Amygdala (tissue), 56 donors: ENCODE measurements at regions not wholly inside any gene's neighbourhood (a gene's known extent, or its start where the extent isn't known, plus 50 kb on each side); places are given as distances from the start of the nearest gene placed in this dataset.

ENCODE experiments used
- DNase-seq, 56 donors: peaks; one replicate each; lab custom pipeline; 2025; lab: John Stamatoyannopoulos, UW

DNA sequence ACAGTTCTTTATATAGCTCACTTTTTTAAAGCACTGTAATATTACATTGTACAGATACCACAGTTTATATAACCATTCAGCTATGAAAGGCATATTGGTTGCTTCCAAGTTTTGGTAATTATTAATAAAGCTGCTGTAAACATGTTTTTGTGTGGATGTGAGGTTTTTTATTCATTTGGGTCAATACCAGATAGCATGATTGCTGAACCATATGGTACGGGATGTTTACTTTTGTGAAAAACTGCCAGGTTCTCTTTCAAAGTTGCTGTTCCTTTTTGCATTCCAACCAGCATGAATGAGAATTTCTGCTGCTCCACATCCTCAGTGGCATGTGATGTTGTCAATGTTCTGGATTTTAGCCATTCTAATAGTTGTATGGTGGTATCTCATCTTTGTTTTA, 439.6 kb upstream of the NMUR2 start:
- DNase-seq, result no peak

DNA sequence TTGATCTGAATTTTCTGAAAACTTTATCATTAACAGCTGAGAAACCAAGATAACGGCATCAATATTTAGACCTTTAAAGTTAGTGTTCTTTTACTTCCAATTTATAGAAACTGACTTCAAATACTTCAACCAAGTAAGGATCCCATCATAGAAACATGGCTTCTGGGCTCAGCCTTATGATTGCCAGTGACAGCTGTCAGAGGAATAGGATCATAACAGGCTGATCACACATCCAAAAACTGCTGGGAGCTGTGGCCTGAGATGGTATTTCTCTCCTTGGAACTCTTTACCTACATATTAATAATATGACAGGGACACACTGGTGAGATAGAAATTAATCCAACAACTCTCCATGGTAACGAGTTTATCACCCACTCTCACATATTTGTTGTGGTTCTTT, 448.3 kb upstream of the NMUR2 start:
- DNase-seq, result no peak

DNA sequence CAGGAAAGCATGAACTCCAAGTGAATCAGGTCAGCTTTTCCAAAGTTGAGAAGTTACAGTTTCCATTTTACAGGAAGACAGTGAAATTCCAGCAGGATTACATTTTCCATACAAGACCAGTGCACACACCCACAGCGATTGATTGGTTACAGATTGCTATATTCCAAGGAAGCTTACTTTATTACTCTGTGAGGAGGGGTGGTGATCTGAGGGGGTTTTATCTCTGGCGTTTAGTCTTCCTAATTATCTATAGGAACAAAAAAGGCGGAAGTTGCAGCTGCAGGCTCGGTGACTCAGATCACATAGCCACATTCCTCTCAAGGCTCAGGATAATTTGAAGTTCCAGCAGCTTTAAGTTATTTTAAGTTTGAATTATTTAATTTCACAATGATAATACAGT, 450.4 kb upstream of the NMUR2 start:
- no peak for DNase-seq

DNA sequence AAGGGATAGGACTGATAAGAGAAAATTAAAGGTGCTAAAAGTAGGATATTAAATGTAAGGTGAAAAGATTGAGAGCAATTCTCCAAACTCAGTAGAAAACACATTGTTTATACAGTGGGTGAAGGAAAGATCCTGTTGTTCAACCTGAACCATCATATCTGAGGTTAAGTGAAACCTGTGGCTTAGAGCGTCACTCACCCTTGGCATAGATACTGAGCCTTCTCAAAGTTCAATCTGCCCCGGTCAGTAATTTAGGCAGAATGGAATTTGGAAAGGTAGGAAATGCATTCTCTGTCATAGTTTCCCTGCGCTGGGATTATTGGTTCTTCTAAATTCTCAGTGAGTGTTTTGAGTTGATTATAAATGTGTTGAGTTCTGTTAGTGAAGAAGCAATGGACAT, 456.2 kb upstream of the NMUR2 start:
- no peak for DNase-seq

DNA sequence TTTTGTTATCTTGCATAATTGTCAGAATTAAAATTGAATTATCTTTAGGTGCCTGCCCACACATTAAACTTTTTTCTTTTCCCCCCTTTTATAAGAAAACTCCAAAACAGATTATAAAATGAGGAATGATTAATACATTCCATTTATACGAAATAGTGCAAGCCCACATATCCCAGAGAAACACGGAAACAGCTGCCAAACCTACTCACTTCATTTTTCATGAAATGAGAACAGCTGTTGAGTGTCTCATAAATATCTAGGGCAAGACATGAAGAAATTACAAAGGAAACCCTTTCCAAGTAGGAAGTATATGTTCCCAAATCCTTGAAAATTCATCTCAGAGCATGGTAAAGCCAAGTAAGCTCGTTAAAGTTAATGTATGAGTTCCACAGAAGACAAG, 459.4 kb upstream of the NMUR2 start:
- no peak for DNase-seq

DNA sequence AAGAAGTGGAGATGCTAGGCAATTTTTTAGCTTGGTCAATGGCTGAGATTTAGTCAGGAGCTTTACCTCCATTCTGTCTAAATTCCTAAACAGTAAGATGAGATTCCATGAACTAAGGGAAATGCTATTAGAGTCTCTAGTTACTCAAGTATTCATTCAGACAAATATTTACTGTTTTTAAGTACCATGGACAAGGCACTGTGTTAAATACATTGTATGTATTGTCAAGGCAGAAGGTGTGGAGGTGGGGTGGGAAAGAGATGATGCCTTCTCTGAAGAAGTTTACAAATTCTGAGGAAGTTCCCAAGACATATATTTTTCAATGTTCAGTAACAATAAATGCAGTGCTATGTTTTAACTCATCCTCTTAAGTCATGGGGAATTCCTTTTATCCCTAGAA, 459.9 kb upstream of the NMUR2 start:
- DNase-seq, result no peak

DNA sequence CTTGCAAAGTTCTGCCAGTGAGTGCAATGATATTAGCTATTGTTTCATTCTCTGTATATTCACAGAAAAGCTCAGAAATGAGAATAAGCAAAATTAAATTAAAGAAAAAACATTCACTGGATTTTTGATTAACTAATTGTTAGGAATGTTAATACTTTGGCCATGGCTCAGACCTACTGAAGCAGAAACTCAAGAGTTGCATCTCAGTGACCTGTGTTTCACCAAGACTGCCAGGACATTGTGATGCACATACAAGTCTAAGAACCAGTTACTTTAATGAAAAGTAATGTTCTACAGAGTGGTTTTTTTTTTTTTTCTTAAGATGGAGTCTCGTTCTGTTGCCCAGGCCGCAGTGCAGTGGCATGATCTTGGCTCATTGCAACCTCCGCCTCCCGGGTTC, 464.9 kb upstream of the NMUR2 start:
- no peak for DNase-seq

DNA sequence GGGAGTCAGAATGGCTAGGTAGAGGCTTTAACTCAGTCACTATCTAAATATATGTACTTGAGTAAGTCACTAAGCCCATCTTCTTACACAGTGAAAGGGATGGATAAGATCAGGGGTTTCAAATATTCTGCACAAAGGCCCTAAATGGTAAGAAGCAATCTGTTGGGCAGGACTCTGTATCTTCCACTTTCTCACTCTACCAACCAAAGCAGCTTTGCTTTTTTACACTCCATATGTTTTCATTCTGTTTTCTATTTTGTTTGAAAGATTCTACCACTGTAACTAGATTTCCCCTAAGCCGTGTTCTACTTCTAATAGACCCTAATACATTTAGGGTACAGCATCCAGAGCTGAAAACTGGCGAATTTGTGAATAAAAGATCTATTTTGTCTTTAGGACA, 477.5 kb upstream of the NMUR2 start:
- no peak for DNase-seq

DNA sequence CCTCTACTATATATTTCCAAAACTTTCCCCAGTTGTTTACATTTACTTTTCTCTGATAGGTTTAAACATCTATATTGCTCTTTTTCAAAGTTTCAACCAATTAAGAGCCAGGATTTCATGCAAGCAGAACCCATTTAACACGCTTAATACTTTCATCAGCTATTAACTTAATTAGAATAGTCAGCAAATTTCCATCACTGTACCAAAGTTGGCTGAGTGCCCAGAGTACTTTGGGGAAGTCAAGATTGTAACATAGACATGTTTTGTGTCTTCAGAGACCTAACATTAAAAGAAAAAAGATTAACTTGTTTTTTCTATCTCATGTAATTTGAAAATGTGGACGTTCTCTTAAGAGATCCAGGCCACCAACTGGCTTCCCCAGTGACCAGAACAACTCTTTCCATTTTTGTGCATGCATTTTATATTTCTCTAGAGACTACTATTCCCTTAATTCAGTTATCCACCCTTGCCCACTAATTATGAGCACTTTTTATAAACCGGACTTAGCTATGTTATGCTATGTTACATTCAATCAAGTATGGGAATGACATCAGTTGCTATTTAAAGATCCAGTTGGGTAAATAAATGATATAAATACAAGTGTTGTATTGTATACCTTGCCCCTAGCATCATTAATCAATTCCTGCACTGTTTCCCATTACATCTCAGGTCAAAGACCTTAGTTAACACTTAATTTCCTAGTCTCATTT, 478.1 kb upstream of the NMUR2 start:
- DNase-seq, result no peak

DNA sequence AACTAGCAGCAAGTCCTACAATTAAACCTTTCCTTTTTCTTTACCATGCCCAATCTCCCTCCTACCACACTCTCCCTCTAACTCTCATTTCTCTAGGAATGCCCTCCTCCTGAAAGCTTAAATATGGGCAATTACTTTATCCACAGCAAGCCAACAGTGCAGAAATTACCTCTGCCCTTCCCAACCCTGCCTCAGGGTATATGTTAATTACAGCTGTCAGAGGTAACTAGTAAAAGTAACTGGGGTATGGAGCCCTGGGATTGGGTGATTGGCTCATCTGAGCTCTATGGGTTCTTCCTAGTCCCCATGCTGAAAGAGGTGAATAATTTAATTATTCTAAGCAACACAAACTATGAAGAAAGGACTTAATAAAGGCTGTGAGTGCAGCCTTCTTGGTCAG, 478.9 kb upstream of the NMUR2 start:
- no peak for DNase-seq

DNA sequence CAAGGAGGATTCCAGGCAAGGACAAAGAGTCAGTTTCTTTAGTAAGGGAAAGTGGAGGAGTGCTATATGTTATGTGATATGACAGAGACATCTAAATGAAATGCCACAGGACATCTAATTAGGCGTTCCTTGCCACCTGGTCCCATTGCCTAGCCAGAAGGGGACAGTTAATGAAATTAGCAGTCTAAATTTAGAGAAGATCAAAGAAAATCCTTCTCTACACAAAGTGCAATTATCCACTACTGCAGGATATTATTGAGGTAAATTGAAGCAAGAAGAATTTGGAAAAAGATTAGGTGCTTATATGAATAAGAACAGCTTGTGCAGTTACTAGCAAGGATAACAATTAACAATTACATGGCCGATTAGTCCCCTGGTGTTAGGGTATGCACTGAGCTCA, 495.3 kb upstream of the NMUR2 start:
- DNase-seq, result no peak

DNA sequence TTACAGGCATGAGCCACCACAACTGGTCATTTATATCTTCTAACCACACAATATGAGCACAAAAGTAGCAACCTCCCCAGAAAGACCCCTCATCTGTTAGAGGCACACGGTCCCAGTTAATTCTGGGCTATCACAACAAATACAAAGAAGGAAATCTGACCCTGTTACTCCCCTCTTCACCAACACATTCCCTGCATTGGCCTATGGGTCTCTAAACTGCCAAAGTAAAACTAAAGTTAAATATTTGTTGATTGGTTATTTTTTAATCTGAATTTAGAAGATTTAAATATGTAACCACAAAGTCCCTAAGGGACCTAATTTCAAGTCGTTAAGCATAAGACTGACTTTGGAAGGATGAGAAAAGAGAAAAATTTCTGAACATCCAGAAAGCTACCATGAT, 496.7 kb upstream of the NMUR2 start:
- no peak for DNase-seq

DNA sequence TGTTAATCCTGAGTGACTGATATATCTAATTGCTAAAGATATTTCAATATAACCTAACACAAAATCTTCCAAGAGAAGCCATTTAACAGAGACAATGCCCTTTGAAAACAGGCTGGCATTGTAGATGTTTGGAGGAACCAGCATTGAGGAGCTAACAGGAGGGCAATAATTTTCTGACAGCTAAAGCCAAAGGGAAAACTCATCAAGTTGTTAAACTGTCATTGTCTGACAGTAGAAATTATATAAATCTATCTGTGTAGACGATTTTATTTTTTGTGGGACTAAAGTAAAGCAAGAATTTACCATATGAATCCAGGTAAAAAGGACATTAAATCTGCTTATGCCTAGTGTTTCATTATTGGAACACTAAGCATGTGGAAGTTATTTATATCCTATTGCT, 500.2 kb upstream of the NMUR2 start:
- DNase-seq, result no peak

DNA sequence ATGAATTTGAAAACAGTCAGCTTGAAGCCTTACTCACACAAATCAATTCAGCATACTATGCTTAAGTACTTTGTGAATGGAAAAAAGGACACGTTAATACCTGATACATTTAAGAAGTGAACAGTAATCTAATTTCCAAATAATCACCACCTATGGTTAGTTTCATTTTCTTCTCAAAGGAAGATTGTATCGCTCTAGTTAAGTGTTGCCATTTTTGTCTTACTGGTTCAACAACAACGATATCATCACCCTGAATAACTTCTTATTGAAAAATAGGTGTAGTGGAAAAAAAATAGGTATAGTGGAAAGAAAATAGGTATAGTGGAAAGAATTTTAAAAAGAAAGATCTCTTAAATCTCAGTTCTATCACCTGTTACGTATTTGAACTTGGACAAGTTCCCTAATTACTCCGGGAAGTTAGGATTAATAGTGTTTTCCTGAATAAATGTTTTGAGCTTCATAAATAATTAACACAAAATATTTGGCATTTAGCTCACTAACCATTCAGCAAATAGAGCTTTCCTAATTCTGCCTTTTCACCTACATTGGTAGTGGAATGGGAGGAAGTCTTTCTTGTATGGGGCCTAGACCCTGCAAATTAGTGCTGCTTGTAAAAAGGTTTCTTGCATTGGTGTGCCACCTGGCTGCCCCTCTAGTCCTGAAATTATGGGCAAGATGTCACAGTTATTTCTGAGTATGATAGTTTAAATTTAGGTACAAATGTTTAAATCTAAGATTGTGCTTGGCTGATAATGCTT, 502.6 kb upstream of the NMUR2 start:
- DNase-seq, result no peak

DNA sequence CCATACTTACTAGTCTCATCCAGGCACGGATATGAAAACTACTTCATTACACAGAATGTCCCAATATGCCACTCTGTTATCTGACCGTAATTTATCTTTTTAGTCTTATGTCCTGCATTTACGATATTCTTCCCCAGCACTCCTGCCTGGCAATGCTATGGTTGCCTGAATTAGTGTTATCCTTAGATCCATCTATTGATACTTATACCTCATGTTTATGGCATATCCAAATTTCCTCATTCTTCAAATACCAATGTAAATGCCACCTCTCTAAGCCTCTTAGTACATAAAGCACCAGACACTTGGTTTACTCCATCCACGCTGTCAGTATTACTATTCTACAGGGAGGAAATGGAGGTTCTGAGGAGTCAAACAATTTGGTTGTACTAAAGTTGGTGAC, 507.8 kb upstream of the NMUR2 start:
- DNase-seq, result no peak

DNA sequence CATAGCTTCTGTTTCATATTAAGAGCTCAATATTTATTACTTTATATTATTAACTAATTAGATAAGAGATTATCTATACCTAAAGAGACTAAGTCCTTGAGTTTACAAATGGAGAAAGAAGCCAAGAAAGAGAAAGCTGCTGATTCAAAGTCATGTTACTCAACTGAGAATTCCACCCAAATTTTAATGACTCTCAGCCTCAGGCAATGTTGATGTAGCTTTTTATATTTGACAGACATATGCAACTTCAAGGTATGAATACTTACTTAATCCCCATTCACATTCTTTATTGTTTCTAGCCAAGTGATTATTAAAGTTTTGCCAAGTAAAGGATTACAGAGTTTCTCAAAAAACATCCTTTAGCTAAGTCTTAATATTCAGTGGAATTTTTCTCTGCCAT, 527.5 kb upstream of the NMUR2 start:
- no peak for DNase-seq

DNA sequence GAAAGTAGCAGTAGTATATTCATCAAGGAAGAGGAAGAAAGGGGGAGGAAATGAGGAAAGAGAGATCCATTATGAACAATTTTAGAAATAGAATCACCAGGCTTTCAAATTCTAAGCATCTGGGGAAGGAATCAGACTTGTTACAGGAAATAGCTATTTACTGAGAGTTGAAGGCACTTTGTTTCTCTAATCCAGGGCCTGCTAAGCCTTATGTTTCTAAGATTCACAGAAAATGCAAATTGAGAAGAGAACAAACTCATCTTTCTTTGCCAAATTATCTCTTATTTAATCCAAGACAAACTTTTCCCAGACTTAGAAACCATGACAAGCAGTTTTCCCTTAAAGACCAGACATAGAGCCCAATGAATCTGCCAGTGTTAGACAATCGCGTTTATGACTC, 528.0 kb upstream of the NMUR2 start:
- DNase-seq, result no peak

DNA sequence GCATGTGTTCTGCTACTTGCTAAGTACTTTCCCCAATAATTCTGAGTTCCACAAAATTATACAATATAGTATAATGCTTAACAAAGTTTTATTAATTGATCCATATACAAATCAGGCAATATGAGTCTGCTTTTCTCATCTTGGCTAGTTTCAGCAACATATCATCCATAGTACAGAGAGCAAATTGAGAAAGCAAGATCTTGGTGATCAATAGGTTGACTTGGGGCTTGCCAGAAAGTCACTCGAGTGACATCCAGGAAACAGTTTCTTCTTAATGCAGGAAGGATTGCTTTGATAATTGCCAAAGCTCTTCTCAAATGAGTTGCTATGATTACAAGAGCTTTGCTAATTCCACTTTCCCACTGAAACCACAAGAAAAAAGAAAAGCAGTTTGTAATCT, 533.6 kb upstream of the NMUR2 start:
- DNase-seq, result no peak

DNA sequence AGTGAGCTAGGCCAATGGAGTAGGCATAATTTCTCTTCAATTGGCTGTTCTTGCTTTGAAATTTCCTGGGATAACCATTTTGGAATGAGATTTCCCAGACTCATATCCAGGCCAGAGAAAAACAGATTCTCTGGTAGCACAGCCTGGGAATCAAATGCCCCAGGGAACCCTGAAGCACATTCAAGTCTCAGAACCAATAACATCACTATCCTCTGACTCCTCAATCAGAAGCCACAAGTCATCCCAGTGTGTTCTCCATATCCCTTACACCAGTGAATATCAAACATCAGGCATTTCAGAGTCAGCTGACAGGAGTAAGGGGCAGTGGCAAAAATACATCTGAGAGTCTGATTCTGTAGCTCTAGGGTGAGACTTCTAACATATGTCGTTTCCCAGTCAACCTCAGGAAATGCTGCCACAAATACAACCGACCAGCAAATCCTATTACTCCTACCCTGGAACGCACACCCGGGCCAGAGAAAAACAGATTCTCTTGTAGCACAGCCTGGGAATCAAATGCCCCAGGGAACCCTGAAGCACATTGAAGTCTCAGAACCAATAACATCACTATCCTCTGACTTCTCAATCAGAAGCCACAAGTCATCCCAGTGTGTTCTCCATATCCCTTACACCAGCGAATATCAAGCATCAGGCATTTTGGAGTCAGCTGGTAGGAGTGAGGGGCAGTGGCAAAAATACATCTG, 537.7 kb upstream of the NMUR2 start:
- no peak for DNase-seq

DNA sequence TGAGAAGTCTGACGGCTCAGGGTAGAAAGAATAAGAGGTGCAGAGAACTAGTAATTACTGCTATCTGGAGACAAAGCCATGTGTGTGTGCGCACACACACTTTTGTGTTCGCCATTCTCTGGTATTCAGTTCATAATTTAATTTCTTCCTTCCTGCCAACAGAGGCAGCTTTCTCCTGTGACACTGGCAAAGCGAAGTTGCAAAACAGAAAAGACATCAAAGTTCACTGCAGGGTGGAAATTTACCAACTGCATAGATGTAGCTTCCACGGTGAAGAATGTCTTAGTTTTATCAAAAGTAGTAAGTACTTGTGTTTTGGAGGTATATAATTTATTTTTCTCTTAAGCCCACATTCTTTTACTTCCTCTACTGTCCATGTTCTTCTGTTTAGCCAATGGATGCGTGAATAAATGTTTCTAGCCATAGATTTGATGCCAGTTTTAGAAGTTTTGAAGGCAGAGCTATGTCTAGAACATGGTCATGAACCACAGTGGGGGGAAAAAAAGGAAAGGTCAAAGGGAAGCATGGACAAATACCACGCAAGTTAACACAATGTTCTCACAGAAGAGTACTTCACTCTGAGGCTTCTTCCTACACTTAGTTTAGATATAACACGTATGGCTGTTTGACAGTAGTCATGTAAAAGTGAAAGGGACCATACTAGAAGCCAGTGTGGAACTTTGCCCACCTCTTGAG, 536.5 kb upstream of the GRIA1 start:
- no peak for DNase-seq

DNA sequence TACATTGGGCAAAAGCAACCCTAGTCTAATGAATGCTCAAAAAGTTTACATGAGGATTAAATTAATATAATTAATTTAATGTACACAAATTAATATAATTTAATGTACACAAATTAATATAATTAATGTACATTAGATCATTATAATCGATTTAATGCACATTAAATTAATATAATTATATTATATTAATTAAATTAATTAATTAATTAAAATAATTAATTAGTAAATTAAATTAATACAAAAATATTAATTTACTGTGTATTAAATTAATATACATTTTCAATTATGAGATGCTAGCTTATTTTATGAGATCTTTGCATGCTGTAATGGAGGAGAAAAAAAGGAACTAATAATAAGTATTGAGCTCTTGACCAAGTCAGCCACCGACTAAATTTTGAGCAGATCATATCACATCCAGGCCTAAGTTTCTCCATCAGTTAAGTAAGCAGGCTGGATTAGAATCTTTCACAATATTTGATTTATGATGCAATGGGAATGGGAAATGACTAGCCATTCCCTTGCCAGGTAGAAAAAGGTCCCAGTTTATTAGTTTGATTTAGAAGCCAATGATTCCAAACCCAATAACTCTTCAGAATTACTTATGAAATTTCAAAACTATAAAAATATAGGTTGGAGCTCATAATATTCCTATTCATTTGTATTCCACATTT, 533.4 kb upstream of the GRIA1 start:
- no peak for DNase-seq
